Adrenal gland (tissue), 5 donors: ENCODE measurements at regions not wholly inside any gene's neighbourhood (a gene's known extent, or its start where the extent isn't known, plus 50 kb on each side); places are given as distances from the start of the nearest gene placed in this dataset.

ENCODE experiments used
- POLR2A ChIP-seq, 2 donors: fragments of 450-650 bp; IDR thresholded peaks; one replicate each; pipeline ENCODE4 v1.6.1; 2017; ENCODE audit warnings: antibody characterized with exemption in 2 of 2, mild to moderate bottlenecking in 2 of 2, moderate library complexity in 1 of 2
- TF ChIP-seq, protein P1 (sequence below), 6 experiments: fragments of 450-650 bp in 4 of 6; fragments of 200-600 bp in 2 of 6; sonication (generic) in 1 of 6; IDR thresholded peaks; 1 replicate in 5 of 6; 2 replicates in 1 of 6; pipeline versions ENCODE4 v1.5.1 to v1.8.0; 2016 to 2021; ENCODE audit warnings: antibody characterized with exemption in 6 of 6, mild to moderate bottlenecking in 2 of 6, moderate library complexity in 1 of 6
- donor health status: DM: no; HTN: no; CAD: no.

DNA sequence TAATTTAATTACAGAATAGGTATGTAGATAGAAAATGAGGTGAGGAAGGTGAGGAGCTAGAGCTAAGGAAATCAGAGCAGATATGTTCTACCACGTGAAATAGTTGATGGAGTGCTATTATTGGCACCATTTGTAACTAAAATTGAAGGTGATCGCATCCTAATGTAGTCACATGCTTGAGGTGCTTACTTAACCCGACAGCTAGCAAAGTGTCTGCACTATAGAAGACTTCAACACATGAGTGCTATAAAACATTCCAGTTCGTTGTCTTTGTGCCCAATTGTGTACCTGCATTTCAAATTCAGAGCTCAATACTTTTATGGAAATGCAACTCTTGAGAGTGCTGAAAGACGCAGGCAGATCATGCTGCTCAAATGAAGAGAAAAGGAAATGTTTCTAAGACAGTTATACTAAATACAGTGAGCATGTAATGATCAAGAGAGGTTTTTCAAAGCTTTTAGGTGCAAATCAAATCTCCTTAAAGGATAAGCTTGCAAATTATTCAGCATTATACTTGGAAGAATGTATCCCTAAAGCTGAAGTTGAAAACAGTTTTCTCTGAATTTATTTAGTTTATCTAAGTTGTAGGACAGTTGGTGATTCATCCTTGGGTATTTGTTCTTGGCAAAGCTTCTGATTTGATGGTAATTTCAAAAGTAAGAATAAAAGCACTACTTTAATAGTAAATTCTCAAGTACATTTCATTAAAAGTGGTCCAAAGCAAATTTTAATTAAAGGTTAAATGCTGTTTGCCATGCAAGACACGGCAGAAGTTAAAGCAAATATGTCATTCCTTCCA, 223.9 kb upstream of the EPHA5 start:
- TF ChIP-seq, protein P1, sequence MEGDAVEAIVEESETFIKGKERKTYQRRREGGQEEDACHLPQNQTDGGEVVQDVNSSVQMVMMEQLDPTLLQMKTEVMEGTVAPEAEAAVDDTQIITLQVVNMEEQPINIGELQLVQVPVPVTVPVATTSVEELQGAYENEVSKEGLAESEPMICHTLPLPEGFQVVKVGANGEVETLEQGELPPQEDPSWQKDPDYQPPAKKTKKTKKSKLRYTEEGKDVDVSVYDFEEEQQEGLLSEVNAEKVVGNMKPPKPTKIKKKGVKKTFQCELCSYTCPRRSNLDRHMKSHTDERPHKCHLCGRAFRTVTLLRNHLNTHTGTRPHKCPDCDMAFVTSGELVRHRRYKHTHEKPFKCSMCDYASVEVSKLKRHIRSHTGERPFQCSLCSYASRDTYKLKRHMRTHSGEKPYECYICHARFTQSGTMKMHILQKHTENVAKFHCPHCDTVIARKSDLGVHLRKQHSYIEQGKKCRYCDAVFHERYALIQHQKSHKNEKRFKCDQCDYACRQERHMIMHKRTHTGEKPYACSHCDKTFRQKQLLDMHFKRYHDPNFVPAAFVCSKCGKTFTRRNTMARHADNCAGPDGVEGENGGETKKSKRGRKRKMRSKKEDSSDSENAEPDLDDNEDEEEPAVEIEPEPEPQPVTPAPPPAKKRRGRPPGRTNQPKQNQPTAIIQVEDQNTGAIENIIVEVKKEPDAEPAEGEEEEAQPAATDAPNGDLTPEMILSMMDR (IDR thresholded peaks at IDR 0.05), result no peak
- no peak for TF ChIP-seq POLR2A (IDR thresholded peaks at IDR 0.05)
